ENCODE measurements at regions not wholly inside any gene's neighbourhood (a gene's known extent, or its start where the extent isn't known, plus 50 kb on each side); places are given as distances from the start of the nearest gene placed in this dataset.

DNA sequence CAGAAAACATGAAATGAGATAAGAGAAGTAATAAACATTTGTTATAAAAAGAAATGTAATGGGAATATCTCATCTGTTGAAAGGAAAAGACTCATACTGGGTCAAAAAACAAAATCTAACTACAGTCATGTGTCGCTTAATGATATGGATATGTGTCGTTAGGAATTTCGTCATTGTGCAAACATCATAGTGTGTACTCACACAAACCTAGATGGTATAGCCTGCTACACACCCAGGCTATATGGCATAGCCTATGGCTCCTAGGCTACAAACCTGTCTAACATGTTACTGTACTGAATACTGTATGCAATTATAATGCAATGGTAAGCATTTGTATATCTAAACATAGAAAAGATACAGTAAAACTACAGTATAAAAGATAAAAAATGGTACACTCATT, 89.8 kb upstream of the ZC3H12C start:
- TF ChIP-seq, protein P1, sequence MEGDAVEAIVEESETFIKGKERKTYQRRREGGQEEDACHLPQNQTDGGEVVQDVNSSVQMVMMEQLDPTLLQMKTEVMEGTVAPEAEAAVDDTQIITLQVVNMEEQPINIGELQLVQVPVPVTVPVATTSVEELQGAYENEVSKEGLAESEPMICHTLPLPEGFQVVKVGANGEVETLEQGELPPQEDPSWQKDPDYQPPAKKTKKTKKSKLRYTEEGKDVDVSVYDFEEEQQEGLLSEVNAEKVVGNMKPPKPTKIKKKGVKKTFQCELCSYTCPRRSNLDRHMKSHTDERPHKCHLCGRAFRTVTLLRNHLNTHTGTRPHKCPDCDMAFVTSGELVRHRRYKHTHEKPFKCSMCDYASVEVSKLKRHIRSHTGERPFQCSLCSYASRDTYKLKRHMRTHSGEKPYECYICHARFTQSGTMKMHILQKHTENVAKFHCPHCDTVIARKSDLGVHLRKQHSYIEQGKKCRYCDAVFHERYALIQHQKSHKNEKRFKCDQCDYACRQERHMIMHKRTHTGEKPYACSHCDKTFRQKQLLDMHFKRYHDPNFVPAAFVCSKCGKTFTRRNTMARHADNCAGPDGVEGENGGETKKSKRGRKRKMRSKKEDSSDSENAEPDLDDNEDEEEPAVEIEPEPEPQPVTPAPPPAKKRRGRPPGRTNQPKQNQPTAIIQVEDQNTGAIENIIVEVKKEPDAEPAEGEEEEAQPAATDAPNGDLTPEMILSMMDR (IDR thresholded peaks at IDR 0.05) = no peak
- TF ChIP-seq POLR2A (IDR thresholded peaks at IDR 0.05) = no peak
- no peak for TF ChIP-seq EP300 (IDR thresholded peaks at IDR 0.05)
- no peak for TF ChIP-seq POLR2AphosphoS5 (IDR thresholded peaks at IDR 0.05)
